ENCODE measurements at regions not wholly inside any gene's neighbourhood (a gene's known extent, or its start where the extent isn't known, plus 50 kb on each side); places are given as distances from the start of the nearest gene placed in this dataset.

DNA sequence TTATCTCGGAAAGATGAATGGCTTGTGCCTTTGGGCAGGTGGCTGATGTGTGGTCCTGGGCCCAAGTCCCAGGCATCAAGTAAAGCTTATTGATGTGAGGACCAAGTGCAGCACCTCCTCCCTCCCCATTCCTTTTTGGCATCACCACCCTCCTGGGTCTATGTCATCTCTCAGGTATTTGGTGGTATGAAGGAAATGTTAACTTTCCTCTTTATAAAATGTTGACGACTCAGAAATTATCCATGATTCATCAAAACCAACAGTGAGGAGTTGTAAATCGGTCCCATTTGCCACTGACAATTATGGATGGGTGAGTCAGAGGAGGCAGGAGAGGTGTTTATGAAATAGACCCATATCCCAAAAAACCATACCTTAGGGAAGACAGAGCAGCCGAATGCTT lies 229.4 kb upstream of the GATB start:
- TF ChIP-seq EZH2 (IDR thresholded peaks at IDR 0.05; ENCODE audit: insufficient read depth, poor library complexity, severe bottlenecking) (no peak), EZH2phosphoT487 (IDR thresholded peaks at IDR 0.05; ENCODE audit: insufficient read depth, low read depth) (no peak)

Data from GM23248 (cell line).